GM19467 (cell line): ENCODE measurements at regions not wholly inside any gene's neighbourhood (a gene's known extent, or its start where the extent isn't known, plus 50 kb on each side); places are given as distances from the start of the nearest gene placed in this dataset.

Experiments
- ATAC-seq: cut with Tn5 transposase; IDR thresholded peaks from one replicate; pipeline ENCODE4 v1.9.1; 2021; ENCODE audit warnings: mild to moderate bottlenecking, moderate library complexity; ENCODE audit not compliant: unreplicated experiment

DNA sequence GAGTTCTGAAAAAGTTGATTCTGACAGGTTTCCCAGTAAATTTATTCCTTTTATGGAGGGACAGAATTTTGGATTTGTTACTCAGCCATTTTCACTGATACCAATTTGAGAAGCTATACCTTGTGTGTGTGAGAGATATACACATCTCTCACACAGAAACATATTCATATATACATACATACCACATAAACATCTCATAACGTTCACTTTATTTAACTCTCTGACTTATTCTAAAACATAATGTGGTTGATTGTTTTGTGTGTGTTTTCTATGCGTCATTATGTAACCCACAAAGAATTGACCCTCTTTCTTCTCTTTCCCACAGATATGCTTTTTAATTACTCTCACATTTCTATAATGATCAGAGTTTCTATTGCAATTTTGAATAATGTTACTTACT, 570.8 kb upstream of the TLE4 start:
- ATAC-seq, result no peak

DNA sequence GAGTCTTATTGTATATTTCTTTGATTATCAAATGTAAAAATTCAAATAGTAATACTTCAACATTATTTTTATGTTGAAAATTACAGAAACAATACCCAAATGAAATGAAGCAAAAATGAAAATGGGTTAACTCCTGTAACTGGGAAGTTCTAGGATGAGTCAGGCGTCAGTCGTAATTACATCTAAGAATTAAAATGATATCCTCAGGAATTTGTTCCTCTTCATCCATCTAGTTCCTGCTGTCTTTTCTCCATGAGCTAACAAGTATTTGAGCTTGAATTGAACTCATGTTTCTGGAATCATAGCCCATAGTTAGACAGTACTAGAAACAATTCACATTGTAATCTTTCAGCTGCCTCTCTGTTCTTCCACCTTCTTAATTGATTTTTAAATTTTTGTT, 568.3 kb upstream of the TLE4 start:
- ATAC-seq, result no peak

DNA sequence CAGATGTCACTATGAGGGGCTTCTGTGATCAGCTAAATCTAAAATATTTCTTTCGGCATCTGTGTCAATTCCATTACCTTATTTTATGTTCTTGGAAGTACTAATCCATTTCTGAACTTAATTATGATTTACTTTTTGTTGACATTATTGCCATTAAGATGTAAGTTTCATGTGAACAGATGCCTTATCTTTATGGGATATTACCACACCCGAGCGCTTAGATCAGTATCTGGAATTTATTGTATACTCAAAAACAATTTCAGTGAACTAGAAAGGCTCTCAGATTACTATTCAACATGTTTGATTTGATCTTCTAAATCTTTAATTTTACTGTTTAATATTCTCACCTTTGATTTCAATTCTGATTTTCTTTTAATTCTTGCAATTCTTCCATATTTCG, 567.7 kb upstream of the TLE4 start:
- no peak for ATAC-seq

DNA sequence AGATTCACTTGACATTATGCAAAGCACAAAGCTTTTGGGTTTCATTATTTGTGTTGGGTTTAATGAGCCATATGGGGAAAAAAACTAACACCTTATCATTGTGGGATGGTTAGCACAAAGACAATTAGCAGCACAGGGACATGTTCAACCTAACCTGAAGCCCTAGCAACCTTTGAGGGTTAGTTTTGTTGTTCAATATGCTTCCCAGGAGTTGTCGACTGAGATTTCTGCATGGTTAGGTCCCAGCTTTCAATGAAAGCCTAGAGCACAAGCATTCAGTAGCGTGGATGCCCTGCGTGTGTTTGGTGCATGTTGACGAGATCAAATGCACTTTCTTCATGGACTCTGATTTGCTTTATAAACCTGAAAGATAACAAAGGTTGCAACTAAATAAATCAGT, 565.2 kb upstream of the TLE4 start:
- ATAC-seq, result no peak

DNA sequence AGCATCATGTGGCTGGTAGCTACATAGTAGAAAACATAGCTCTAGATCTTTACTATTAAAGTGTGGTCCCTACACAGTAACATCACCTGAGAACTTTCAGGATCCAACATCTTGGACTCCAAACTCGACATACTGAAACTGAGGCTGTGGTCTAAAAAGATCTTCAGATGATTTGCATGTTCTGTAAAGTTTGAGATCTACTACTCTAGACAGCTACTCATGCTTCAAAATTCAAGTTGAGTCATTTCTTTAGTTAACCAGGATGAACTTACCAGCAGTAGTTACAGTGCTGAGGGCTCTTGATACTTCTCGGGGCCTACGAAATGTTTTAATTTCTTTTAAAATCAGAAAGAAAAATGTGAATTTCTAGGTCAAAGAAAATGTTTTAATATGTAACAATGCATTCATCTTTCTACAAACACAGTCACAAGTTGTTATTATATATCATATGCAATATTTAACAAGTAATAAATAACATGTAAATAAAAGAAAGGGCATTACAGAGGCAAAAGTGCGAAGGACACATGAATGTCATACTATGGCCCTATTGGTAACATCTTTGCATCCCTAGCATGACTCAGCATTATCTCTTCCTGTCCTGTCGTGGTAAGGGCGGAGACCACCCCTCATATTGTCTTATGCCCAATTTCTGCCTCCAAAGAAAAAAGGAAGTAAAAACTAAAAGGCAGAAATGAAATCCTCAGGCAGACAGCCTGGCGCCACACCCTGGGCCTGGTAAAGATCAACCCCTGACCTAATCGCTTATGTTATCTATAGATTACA, 563.9 kb upstream of the TLE4 start:
- peak; percentile 69 for ATAC-seq

DNA sequence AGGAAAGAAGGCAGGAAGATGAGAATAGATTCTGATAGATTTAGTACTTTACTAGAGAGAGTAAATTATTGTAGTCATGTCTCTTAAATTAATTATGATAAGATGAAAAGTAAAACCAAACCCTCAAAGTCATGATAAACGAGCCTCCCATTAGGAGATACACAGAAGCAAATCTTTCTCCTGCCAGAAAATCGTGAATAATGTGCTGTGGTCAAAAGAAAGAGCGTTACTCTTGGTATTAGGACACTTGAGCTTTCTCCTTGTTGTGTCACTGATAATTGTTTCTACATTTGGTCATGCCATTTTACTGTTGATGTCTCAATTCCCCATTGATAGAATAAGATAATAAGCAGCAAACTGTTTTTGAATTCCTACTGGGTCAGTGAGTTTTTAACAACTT, 562.8 kb upstream of the TLE4 start:
- ATAC-seq, result no peak

DNA sequence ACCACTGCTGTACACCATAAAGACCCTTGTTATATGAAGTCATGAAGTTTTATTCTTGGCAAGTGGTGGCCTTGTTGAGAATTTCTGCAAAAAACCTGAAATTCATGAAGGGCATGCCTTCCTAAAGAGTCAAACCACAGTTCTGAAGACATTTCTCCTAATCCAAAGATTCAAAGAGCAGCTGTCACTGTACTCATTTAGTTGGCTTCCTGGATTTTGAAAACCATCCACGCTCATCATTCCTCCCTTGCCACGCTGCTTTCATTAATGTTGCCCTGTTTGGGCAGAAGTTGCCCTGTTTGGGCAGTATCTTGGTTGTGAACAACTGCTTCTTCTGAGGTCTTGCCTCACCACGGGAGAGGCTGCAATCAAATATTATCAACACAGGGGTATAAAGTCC, 560.3 kb upstream of the TLE4 start:
- no peak for ATAC-seq

DNA sequence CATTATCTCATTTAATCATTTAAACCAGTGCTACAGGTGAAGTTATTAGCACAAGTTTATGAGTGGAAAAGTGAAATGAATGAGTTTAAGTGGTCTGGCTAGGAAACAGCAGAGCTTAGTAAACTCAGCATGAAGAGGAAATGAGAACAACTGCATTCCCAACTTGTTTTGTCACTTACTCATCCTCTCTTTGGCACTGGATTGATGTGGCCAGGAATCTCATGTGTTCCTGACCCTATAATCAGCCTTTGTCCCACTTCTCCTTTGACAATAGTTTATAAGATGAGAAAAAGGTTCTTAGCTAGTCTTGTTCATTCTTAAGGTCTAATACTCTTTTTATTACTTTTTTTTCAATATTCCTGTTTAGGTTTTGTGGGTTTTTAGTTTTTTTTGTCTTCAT, 559.2 kb upstream of the TLE4 start:
- ATAC-seq, result no peak

DNA sequence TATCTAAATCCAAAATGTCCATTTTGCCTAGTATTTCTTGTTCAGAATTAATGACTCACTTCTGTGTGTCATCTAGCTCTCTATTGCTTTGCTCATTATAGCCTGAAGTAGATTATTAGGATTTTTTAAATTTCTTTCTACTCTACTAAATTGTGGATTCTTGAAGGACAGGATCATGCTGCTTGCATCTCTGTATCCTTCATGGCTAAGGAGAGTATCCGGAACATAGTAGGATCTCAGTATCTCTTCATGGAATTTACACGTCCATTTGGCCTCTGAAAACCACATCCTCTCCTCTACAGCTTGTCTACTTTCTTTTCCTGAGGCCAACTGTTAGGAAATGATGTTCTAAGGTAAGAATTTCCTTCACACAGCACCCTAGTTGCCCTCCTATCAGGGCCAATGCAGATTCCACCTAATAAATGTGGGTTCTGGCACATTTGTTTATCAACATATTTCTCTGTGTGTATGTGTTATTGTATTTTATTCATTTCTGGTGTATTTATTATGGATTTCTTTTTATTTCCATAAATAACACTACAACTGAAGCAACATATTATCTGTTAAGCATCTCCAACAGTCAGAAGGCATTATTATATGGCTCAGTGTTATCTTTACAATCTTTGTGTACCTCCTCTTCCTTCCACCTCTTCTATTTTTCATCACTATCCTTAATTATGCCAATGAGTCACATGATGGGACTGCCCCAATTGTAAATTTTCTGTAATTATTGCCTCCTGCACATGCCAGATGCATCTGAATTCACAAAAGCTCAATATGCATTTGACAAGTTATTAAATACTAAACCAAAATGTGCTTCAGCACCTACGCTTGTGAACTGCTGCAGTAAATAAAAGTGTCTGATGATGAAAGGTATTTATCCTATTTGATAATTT, 557.8 kb upstream of the TLE4 start:
- ATAC-seq, result no peak

DNA sequence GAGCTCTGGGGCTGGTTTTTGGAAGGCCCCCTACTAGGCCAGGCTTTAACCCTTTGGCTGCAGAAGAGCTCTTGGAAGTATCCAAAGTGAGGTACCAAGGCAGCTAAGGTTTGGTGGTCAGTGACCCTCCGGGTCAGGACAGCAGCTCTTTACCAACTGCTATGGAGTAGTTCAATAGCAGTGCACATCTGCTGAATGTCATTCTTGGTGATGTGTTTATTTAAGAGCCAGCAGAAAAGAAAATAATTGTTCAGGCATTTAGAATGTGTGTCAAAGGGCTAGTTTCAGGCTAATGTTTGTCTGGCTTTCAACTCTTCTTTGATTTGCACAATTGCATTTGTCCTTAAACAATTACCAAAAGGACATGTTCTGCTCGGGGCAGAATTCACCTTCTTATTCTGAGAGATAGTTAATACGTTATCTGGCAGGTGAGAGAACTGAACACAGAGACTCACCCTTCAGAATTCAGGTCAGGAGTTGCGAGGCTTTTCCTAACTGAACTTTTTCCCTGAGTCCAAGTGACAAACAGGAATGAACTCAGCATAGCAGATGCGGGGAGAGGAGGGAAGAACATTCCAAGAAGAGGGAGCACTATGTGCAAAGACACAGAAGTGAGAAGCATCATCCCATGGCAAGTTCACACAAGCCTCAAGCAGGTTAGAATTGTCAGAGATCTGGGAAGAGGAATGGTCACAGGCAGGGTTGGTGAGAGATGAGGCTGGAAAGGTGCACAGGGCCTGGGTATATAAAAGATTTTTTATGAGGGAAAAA, 556.7 kb upstream of the TLE4 start:
- ATAC-seq, result no peak

DNA sequence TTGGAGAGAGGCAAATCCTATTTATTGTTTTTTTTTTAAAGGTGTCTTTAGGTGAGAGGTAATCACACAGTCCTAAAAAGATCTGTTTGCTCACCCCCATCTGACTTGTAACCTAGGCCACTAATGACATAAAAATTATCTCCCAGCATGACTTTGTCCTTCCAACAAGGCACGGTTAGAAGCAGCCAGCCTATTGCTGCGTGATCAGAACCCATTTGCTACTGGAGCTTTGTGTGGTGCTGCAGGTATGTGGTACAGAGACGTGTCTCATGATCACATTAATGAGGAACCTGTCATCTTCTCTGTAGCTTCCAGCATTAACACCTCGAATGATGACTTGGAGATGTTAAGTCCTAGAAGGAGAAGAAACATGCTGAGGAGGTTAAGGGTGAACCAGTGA, 555.8 kb upstream of the TLE4 start:
- no peak for ATAC-seq

DNA sequence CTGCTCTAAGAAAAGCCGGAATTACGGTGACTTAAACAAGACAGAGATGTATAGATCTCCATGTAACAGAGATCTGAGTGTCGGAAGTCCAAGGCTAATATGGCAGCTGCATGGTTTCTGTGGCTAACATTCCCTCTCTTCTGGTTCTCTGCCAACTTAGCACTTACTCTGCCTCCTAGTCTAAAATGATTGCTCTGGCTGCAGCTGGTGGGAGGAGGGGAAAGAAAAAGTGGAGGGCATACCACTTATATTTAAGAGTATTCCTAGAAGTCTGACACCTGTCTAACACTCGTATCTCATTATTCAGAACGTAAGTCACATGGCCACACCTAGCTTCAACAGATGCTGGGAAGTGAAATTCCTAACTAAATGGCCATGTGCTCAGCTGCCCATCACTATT, 551.5 kb upstream of the TLE4 start:
- no peak for ATAC-seq

DNA sequence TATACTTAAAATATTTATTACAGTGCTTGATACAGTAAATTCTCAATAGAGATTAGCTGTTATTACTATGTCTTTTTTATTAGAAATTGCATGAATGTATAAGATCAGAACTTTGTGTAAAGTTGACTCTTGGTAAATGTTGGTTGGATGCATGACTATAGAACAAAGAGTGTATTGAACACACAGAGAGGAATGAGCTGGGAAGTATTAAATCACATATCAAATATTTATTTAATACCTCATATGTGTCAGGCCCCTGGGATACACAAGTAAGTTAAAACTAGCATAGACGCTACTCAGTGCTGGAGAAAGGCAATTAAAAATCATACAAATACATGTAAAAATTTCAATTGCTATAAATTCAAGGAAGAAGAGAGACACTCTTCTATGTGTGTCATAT, 550.7 kb upstream of the TLE4 start:
- no peak for ATAC-seq

DNA sequence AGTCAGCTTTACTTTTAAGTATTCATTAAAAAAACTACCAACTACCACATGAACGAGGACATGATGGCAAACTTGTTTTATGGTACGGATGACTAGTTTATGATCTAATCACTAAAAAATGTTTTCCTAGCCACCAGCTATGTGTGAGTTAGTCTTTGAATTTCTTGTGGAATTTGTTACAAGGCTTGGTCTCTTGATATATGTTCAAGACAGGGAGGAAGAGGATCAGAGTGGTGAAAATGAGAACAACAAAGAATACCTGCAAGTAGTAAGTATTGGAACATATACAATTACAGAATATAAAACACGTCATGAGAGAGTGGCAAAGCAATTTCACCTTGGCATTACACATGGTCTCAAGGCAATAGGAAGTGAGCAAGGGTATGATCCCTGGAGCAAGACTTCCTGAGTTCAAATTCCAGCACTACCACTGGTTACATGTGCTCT, 548.6 kb upstream of the TLE4 start:
- ATAC-seq, result no peak

DNA sequence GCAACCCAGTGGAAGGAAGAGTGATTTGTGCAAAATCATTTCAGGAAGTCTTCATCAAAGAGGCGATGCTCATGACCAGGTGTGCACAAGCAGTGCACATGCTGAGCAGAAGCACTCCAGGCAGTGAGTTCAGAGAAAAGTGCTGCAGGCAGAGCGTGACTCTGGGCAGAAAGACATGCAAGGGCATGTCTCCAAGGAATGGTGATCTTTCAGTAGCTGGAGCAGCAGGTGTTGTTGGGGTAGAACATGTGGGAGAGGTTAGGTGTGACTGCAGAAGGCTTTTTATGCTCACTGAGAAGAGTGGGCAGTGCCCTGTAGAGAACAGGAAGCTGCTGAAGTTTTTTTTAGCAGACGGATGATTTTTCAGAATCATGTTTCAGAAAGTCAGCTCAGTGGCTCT, 545.4 kb upstream of the TLE4 start:
- no peak for ATAC-seq

DNA sequence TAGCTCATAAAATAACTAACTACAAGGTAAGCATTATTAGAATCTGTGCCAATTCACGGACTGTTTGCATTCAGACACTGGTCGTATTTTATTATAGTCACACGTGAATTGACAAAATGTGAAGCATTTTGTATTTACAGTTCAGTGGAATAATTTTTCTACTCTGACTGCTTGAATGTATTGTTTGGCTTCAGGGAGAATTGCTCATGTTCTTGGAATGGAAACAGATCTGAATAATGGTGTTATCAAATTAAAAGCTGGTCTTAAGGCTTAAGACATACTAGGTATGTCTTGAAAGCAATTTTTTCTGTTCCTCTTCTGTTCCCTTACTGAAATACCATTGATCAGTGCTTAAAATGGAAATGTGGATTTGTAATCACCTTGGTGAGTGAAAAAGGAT, 543.7 kb upstream of the TLE4 start:
- no peak for ATAC-seq

DNA sequence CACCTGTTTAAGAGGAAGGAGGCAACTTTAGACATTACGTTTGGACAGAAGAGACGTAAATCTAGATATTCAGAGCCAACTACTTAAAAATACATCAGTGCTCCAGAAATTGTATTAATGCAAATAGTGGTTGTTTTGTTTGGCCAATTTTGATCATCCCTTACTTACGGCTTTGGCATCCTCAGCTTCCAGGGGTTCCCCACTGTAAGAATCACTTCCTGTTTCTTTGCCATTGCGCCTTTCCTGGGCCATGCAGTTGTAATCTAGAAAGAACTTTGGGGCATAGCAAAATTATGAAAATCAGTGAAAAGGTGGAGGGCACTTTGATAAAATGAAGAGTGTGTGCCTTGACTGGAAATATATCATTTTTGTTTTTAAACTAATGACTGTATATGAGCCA, 537.2 kb upstream of the TLE4 start:
- ATAC-seq, result no peak

DNA sequence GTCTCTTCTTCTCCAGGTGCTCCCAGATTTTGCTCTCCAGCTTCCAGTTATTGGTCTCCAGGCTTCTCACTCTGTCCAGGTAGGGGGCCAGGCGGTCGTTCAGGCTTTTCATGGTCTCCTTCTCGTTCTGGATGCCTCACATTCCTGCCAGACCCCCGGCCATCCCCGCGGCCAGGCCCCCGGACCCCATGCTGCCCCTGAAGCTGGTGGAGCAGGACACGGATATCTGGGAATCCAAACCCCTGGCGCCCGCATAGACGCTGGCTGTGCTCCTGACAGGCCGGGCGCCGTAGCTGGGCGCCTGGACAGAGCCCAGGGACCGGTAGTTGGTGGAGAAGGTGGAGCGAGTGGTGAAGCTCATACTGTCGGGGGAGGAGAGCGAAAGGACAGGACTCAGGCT, 534.4 kb upstream of the TLE4 start:
- no peak for ATAC-seq

DNA sequence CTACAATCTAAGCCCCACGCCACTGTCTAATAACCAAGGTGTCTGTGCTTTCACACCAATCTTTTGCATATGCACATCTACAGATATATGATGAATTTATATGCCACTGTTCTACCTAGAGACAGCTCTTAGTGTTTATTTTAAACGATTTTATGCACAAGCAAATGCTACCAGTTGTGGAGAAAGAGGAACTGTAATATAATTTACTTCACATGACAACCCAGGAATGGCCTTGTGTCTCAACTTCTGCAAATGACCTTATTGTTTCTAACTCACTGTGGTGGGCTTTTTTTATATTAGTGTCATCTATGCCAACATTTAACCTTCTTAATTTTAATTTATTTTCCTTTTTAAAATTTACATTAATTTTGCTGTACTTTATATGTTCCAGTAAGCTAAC, 531.1 kb upstream of the TLE4 start:
- ATAC-seq, result no peak

DNA sequence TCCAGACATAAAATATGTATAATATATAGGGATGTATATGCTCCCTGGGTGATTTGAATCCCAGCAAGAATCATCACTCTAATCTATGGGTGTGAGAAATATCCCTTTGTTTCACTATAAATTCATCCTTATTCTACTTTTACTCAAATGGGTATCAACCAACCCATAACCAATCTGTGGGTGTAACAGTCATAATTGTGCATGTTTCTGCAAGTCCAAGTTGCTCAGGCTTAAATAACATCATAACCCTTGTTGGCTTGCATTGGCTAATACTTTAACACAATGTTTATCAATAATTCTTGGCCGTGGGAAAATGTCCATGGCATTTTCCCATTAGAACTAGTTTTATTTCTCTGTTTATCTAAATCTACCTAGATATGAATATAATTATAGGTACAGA, 530.5 kb upstream of the TLE4 start:
- ATAC-seq, result no peak

DNA sequence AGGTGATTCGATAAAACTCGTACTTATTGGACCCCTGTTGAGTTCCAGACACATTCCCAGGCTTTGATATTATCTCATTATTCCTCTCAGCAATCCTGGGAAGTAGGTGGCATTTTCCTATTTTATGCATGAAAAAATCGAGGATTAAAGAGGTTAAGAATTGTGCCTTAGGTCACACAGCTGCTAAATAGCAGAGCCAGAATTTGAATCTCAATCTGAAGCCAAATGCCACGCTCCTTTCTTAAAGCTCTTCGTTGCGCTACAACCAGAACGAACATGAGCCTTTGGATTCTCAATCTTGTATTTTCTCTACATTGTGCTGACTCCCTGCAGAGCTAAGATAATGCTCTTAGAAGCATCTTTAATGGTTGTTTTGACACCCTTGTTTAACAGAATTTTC, 527.8 kb upstream of the TLE4 start:
- no peak for ATAC-seq

DNA sequence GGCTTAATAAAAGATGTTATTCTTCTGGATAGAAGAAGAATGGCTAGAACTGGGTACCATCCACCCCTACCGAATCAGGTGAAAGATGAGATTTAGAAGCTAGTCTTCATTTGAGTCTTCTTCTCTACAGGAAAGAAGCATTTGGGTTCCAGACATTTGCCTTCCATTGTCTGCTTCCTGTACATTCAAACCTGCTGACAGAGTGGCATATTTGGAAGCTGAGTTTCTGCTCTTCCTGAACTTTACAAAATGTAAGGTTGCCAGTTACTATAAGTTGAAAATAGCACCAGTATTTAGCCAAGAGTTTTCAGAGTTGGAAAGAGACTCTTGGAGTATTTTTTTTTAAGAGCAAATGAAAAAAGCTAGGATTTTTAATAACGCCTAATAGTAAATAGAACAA, 525.4 kb upstream of the TLE4 start:
- ATAC-seq, result no peak
